Smooth muscle cell (in vitro differentiated cells): ENCODE measurements at regions not wholly inside any gene's neighbourhood (a gene's known extent, or its start where the extent isn't known, plus 50 kb on each side); places are given as distances from the start of the nearest gene placed in this dataset.
A peak's percentile ranks its signal among the peaks of the same experiment; 100 is the strongest.

ENCODE experiments used
- DNase-seq: peaks from one replicate; lab custom pipeline; 2025; ENCODE audit not compliant: unreplicated experiment; lab: John Stamatoyannopoulos, UW
- H2AFZ ChIP-seq: fragments of 200-600 bp; sonication (generic); 2 replicates; pipeline ENCODE4 v1.6.0; 2016; ENCODE audit warnings: antibody characterized with exemption, low read depth, mild to moderate bottlenecking
- H3F3A ChIP-seq: fragments of 200-600 bp; sonication (generic); 2 replicates; pipeline ENCODE4 v1.6.0; 2017; ENCODE audit warnings: antibody characterized with exemption, low read depth
- H3K27ac ChIP-seq: fragments of 200-600 bp; sonication (generic); 2 replicates; pipeline ENCODE4 v1.5.1; 2016; ENCODE audit warnings: low read depth, mild to moderate bottlenecking
- H3K27me3 ChIP-seq: fragments of 200-600 bp; sonication (generic); 2 replicates; pipeline ENCODE4 v1.6.1; 2016; ENCODE audit warnings: low read depth, mild to moderate bottlenecking
- H3K36me3 ChIP-seq: fragments of 200-600 bp; sonication (generic); 2 replicates; pipeline ENCODE4 v1.5.1; 2016; ENCODE audit warnings: low read depth
- H3K4me1 ChIP-seq: fragments of 200-600 bp; sonication (generic); 2 replicates; pipeline ENCODE4 v1.5.1; 2016; ENCODE audit warnings: low read depth
- H3K4me2 ChIP-seq: fragments of 200-600 bp; sonication (generic); 2 replicates; pipeline ENCODE4 v1.6.0; 2016; ENCODE audit warnings: mild to moderate bottlenecking
- H3K4me3 ChIP-seq: fragments of 200-600 bp; sonication (generic); 2 replicates; pipeline ENCODE4 v1.5.1; 2016; ENCODE audit warnings: mild to moderate bottlenecking
- H3K79me2 ChIP-seq: fragments of 200-600 bp; sonication (generic); 2 replicates; pipeline ENCODE4 v1.6.0; 2016; ENCODE audit warnings: low read depth, mild to moderate bottlenecking
- H3K9ac ChIP-seq: fragments of 200-600 bp; sonication (generic); 2 replicates; pipeline ENCODE4 v1.6.0; 2016; ENCODE audit warnings: low read depth
- H3K9me3 ChIP-seq: fragments of 200-600 bp; sonication (generic); replicated peaks from 2 replicates; pipeline ENCODE4 v1.5.1; 2016; ENCODE audit warnings: low read depth
- H4K20me1 ChIP-seq: fragments of 200-600 bp; sonication (generic); 2 replicates; pipeline ENCODE4 v1.6.0; 2016; ENCODE audit warnings: low read depth
- WGBS: methylation state at CpG from one replicate; pipeline ENCODE4 v1.1.7; 2016; ENCODE audit warnings: low lambda C conversion rate; 5-methylcytosine and 5-hydroxymethylcytosine counted together
- TF ChIP-seq, protein P1 (sequence below): fragments of 200-600 bp; sonication (generic); IDR thresholded peaks from 2 replicates; pipeline ENCODE4 v1.5.1; 2017; ENCODE audit warnings: borderline replicate concordance, mild to moderate bottlenecking, antibody characterized with exemption; ENCODE audit not compliant: insufficient read depth, poor library complexity, severe bottlenecking

DNA sequence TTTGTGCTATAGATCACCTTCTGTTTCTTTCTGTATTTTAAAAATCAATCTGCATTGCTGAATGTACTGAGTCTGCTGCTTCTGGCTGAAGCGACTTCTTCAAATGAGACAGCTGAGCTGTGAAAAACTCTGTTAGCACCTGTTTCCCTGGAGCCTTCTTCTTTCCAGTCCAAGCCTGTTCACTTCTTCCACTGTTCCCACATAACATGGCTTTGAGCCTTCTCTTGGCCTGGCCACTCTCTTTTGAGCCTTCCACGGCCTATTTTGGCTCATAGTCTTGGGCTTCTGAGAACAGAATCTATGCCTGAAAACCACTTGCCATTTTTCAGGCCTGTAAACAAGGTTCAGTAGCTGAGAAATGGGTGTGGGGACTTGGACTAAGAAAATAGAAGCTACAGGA lies 132.9 kb upstream of the IGFBP7 start:
- Histone ChIP-seq H3K27ac (no peak overlapping the region), H3K27me3 (no peaks in the 10 kb centered on the region), H4K20me1 (no peaks in the 10 kb centered on the region), H2AFZ (no peak overlapping the region), H3K4me1 (no peaks in the 10 kb centered on the region), H3K9ac (no peak overlapping the region), H3K9me3 (no peaks in the 10 kb centered on the region), H3K79me2 (no peaks in the 10 kb centered on the region), H3K36me3 (no peaks in the 10 kb centered on the region), H3K4me2 (no peak overlapping the region), H3F3A (no peaks in the 10 kb centered on the region), H3K4me3 (no peak overlapping the region)
- no peak for DNase-seq
- TF ChIP-seq, protein P1, sequence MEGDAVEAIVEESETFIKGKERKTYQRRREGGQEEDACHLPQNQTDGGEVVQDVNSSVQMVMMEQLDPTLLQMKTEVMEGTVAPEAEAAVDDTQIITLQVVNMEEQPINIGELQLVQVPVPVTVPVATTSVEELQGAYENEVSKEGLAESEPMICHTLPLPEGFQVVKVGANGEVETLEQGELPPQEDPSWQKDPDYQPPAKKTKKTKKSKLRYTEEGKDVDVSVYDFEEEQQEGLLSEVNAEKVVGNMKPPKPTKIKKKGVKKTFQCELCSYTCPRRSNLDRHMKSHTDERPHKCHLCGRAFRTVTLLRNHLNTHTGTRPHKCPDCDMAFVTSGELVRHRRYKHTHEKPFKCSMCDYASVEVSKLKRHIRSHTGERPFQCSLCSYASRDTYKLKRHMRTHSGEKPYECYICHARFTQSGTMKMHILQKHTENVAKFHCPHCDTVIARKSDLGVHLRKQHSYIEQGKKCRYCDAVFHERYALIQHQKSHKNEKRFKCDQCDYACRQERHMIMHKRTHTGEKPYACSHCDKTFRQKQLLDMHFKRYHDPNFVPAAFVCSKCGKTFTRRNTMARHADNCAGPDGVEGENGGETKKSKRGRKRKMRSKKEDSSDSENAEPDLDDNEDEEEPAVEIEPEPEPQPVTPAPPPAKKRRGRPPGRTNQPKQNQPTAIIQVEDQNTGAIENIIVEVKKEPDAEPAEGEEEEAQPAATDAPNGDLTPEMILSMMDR: no peak
- 94% methylated on average over 2 of the region's 2 CpGs for WGBS

DNA sequence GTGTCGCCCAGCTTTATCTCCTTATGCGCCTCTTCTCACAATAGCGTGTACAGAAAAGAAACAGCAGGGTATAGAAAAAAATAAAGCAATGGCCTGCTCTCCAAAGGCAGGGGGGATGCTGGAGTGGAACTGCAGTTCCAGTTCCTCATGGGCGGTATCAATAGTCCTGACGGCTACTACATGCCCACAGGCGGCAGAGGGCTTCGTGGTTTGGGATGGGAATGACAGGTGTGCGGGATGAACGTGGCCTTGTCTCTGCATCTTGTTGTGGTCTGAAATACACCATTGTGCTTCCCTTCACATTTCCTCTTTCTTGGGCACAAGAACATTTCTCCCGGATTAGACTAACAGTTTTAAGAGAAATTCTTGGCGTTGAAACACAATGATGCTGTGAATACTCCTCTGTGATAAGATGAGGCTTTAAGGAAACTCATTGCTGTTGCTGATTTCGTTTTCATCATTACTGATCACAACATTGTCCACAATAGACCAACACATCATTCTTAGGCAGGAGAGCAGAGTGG lies 124.1 kb upstream of the IGFBP7 start:
- H4K20me1 ChIP-seq: no peaks in the 10 kb centered on the region
- no peaks in the 10 kb centered on the region for H3K36me3 ChIP-seq
- H2AFZ ChIP-seq: no peak overlapping the region
- H3K79me2 ChIP-seq: no peaks in the 10 kb centered on the region
- TF ChIP-seq, protein P1: no peak
- WGBS: 83% methylated on average over 12 of the region's 12 CpGs
- no peaks in the 10 kb centered on the region for H3K9me3 ChIP-seq
- no peaks in the 10 kb centered on the region for H3K27me3 ChIP-seq
- H3K9ac ChIP-seq: no peak overlapping the region
- H3K4me3 ChIP-seq: no peak overlapping the region
- DNase-seq: no peak
- no peak overlapping the region for H3K27ac ChIP-seq
- H3F3A ChIP-seq: no peaks in the 10 kb centered on the region
- H3K4me2 ChIP-seq: no peak overlapping the region
- no peaks in the 10 kb centered on the region for H3K4me1 ChIP-seq

DNA sequence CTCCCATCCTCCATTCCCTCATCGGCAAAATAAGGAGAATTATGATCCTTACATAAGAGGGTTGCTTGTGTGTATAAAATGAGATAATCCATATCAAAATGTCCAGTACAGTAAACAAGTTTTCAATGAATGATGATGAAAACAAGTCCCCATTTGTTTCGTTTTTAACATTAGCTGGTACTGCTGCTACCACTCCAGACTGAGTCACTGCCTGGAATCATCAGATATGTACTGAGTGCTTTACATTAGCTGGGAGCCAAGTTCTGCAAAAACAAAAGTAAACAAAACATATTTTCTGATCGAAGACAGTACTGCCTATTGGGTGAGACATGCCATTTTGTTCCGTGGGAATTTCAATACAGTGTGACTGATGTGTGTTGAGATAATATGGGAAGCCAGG lies 123.2 kb upstream of the IGFBP7 start:
- Histone ChIP-seq H2AFZ (peak overlapping the region; percentile 62), H4K20me1 (no peaks in the 10 kb centered on the region), H3F3A (no peaks in the 10 kb centered on the region), H3K27ac (no peak overlapping the region), H3K4me2 (peak overlapping the region; percentile 32), H3K9ac (no peak overlapping the region), H3K9me3 (no peaks in the 10 kb centered on the region), H3K4me1 (no peaks in the 10 kb centered on the region), H3K27me3 (no peaks in the 10 kb centered on the region), H3K36me3 (no peaks in the 10 kb centered on the region), H3K4me3 (no peak overlapping the region), H3K79me2 (no peaks in the 10 kb centered on the region)
- WGBS: 44% methylated on average over 4 of the region's 4 CpGs
- TF ChIP-seq, protein P1: no peak
- DNase-seq: no peak

DNA sequence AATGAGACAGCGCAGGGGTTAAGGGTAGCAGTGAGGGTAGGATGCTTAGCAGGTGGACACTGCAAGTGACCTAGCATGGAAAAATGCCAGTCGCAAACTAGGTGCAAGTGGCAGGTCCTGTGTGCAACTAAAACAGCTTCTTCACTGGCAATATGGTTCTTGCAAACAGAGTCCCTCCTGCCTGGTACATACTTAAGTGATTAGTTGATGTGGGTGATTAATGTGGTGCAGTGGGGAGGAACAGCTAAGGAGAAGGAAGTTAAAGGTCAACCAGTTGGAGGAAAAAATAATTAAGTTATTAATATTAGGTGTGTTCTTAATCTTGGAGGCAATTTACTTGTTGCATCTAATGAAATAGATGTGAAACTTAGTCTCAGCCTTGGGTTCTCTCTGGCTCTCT lies 121.6 kb upstream of the IGFBP7 start:
- no peak overlapping the region for H3K27ac ChIP-seq
- TF ChIP-seq, protein P1: no peak
- H3K36me3 ChIP-seq: no peaks in the 10 kb centered on the region
- no peak overlapping the region for H3K4me2 ChIP-seq
- H3K4me3 ChIP-seq: no peak overlapping the region
- H3K4me1 ChIP-seq: no peaks in the 10 kb centered on the region
- no peaks in the 10 kb centered on the region for H3K79me2 ChIP-seq
- no peak overlapping the region for H3K9ac ChIP-seq
- no peaks in the 10 kb centered on the region for H3F3A ChIP-seq
- WGBS: 98% methylated on average over 2 of the region's 2 CpGs
- no peak overlapping the region for H2AFZ ChIP-seq
- no peaks in the 10 kb centered on the region for H4K20me1 ChIP-seq
- no peaks in the 10 kb centered on the region for H3K9me3 ChIP-seq
- DNase-seq: no peak
- H3K27me3 ChIP-seq: no peaks in the 10 kb centered on the region
